Lower leg skin (tissue), 4 donors: ENCODE measurements at regions not wholly inside any gene's neighbourhood (a gene's known extent, or its start where the extent isn't known, plus 50 kb on each side); places are given as distances from the start of the nearest gene placed in this dataset.

Source experiments
- DNase-seq, 2 donors: peaks; one replicate each; pipeline ENCODE4 v3.0.0-alpha.2; 2019; ENCODE audit warnings: low spot score in 2 of 2
- H3K4me3 ChIP-seq: fragments of 200-600 bp; sonication (generic); 2 replicates; pipeline ENCODE4 v1.5.1; 2017; ENCODE audit warnings: mild to moderate bottlenecking, low read depth; ENCODE audit not compliant: poor library complexity, severe bottlenecking
- POLR2A ChIP-seq, 2 donors: fragments of 450-650 bp; IDR thresholded peaks; one replicate each; pipeline ENCODE4 v1.6.1; 2016 to 2017; ENCODE audit warnings: antibody characterized with exemption in 2 of 2, mild to moderate bottlenecking in 1 of 2, moderate library complexity in 1 of 2
- WGBS, 2 donors: methylation state at CpG; one replicate each; pipeline ENCODE4 v1.1.5; 2018; 5-methylcytosine and 5-hydroxymethylcytosine counted together
- intact Hi-C: fragments of 100-400 bp; cut with DNase I; formaldehyde crosslinking; loops from one replicate; pipeline ENCODE4 v1.15.0; 2023; ENCODE audit warnings: low total_unique reads
- TF ChIP-seq, protein P1 (sequence below), 3 donors: fragments of 450-650 bp; IDR thresholded peaks; one replicate each; pipeline ENCODE4 v1.5.1; 2016; ENCODE audit warnings: antibody characterized with exemption in 3 of 3, mild to moderate bottlenecking in 3 of 3, moderate library complexity in 2 of 3

DNA sequence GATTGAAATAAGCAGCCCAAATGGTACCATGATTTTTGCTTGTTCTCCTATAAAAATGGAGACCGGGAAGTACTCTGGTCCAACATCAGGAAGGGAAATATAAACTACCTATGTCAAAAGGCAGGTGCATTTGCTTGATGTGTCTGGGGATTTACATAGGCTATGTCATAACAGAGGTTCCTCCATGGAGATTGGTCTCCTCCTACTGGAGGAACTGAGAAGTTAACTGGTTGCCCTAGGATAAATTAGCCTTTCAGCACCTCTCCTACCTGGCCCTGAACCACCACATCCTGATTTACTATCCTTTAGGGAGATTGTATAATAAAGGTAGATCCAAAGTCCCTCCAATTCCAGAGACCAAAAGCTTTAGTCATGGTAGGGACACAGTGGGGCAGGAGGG, 1109.3 kb upstream of the B3GALT2 start:
- intact Hi-C loops = no loop called here
- no peak for DNase-seq
- H3K4me3 ChIP-seq = no peak overlapping the region
- 38 to 43% methylated on average over 1 of the region's 1 CpG for WGBS, 2 donors
- TF ChIP-seq, protein P1, sequence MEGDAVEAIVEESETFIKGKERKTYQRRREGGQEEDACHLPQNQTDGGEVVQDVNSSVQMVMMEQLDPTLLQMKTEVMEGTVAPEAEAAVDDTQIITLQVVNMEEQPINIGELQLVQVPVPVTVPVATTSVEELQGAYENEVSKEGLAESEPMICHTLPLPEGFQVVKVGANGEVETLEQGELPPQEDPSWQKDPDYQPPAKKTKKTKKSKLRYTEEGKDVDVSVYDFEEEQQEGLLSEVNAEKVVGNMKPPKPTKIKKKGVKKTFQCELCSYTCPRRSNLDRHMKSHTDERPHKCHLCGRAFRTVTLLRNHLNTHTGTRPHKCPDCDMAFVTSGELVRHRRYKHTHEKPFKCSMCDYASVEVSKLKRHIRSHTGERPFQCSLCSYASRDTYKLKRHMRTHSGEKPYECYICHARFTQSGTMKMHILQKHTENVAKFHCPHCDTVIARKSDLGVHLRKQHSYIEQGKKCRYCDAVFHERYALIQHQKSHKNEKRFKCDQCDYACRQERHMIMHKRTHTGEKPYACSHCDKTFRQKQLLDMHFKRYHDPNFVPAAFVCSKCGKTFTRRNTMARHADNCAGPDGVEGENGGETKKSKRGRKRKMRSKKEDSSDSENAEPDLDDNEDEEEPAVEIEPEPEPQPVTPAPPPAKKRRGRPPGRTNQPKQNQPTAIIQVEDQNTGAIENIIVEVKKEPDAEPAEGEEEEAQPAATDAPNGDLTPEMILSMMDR (IDR thresholded peaks at IDR 0.05) = no peak
- no peak for TF ChIP-seq POLR2A (IDR thresholded peaks at IDR 0.05)

- WGBS, 2 donors = 71 to 82% methylated on average over 1 of the region's 1 CpG
Measured at GRCh38 chr1:194293851-194294405, 1107.5 kb upstream of the B3GALT2 start.

DNA sequence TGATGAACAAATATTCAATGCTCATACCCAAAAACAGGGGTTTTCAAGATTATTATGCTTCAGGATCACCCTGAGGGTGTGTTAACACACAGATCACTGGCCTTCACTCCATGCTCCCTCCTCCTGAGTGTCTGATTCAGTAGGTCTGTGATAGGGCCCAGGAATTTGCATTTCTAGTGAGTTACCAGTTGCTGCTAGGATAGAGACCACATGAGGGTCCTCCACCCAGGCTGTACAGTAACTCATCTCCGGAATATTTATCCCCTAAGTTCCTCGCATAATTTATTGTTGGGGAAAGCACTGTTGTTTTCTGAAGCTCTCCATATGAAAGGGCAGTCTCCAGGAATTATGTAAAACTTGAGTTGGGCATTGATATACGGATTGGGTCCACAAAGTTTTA, 1106.6 kb upstream of the B3GALT2 start:
- DNase-seq = no peak
- no peak for TF ChIP-seq POLR2A (IDR thresholded peaks at IDR 0.05)
- TF ChIP-seq, protein P1 (IDR thresholded peaks at IDR 0.05) = no peak
- WGBS, 2 donors = 91 to 93% methylated on average over 3 of the region's 3 CpGs
- intact Hi-C loops = loop anchor here (5.0 kb wide), 1 partner anchor 799 kb away; no protein-coding TSS in a partner anchor
- H3K4me3 ChIP-seq = no peak overlapping the region

More at GRCh38 chr1:194293851-194294405, 1107.5 kb upstream of the B3GALT2 start:
- TF ChIP-seq, protein P1 (IDR thresholded peaks at IDR 0.05) = no peak
- TF ChIP-seq POLR2A (IDR thresholded peaks at IDR 0.05) = no peak
- no peak overlapping the region for H3K4me3 ChIP-seq
- intact Hi-C loops = loop anchor here (5.0 kb wide), 1 partner anchor 798 kb away; no protein-coding TSS in a partner anchor
- no peak for DNase-seq

DNA sequence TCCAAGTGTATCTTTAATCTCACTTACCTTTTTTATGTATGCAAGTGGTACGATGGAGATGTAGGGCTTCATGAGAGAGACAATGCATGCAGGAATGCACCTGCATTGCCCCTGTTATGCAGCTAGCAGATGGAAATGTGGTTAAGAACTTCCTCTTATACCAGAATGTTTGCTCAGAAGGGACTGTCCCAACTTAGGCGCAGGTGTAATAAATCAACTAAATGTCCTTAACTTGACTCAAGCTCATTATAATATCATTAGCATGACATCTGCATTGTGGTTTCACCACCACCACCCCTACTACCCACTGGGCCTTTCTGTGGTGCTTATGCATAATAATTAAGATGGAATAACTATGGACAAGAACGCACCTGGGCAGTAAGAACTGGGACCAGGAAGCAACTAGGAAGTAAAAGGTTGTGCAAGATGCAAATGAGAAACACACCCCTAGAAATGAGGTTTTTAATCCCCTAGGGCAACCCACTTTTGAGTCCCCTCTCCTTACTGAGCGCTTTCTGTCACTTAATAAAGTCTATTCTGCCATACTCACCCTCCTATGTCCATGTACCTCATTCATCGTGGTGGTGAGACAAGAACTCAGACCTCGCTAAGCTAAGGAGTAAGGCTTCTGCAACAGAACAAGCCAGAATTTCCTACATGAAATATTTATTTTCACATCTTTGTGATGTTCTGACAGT, 1103.3 kb upstream of the B3GALT2 start:
- TF ChIP-seq, protein P1 (IDR thresholded peaks at IDR 0.05) = no peak
- no peak for TF ChIP-seq POLR2A (IDR thresholded peaks at IDR 0.05)
- WGBS, 2 donors = 84 to 88% methylated on average over 6 of the region's 6 CpGs
- intact Hi-C loops = loop anchor here (5.0 kb wide), 1 partner anchor 803 kb away; no protein-coding TSS in a partner anchor

DNA sequence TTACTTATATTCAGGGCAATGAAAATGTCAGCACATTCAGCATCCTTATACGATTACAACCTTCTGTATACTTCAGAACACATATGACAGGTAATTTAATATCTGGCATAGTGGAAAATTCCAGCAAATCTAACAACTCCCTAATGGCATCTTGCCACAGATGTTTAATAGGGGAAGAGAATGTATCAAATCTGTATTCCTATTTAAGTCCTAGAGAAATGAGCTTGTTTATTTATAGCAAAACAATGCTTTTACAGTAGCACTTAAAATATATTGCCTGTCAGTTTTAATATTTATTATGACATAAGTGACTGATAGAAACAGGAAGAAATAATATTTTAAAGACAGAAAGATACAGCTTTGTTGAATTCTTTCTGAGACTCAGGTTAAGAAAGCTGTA, 1101.8 kb upstream of the B3GALT2 start:
- WGBS, 2 donors = 56% methylated on average over 1 of the region's 1 CpG
- DNase-seq = no peak
- H3K4me3 ChIP-seq = no peak overlapping the region
- intact Hi-C loops = no loop called here
- TF ChIP-seq, protein P1 (IDR thresholded peaks at IDR 0.05) = no peak
- no peak for TF ChIP-seq POLR2A (IDR thresholded peaks at IDR 0.05)

More for the DNA sequence above, 1103.3 kb upstream of the B3GALT2 start:
- no peak for DNase-seq
- H3K4me3 ChIP-seq = no peak overlapping the region
